Pancreas (tissue), 10 donors: ENCODE measurements at regions not wholly inside any gene's neighbourhood (a gene's known extent, or its start where the extent isn't known, plus 50 kb on each side); places are given as distances from the start of the nearest gene placed in this dataset.

ENCODE experiments used
- ATAC-seq, 4 donors: fragments of 200-7000 bp; cut with Tn5 transposase; one replicate each; pipeline versions ENCODE4 v1.8.0 to v1.9.1; 2020; ENCODE audit warnings: mild to moderate bottlenecking in 4 of 4, moderate library complexity in 4 of 4
- DNase-seq, 6 donors: peaks; one replicate each; pipeline ENCODE4 v3.0.0-alpha.2; 2020
- FAIRE-seq: peaks from 2 replicates; lab custom pipeline; 2012; peaks lifted over from hg19 to GRCh38; lab: Jason Lieb, UNC
- H3K27ac ChIP-seq, 4 donors: fragments of 200-600 bp; sonication (generic); 1 replicate in 3 of 4; 2 replicates in 1 of 4; pipeline versions ENCODE4 v1.5.0 to v1.8.0; 2020
- H3K27me3 ChIP-seq, 4 donors: fragments of 200-600 bp; one replicate each; pipeline ENCODE4 v1.8.0; 2021
- H3K36me3 ChIP-seq, 3 donors: fragments of 200-600 bp; sonication (generic) in 1 of 3; one replicate each; pipeline versions ENCODE4 v1.5.0 to v1.8.0; 2020 to 2021
- H3K4me1 ChIP-seq, 3 donors: fragments of 200-600 bp; one replicate each; pipeline ENCODE4 v1.8.0; 2021
- H3K4me3 ChIP-seq, 4 donors: fragments of 200-600 bp; sonication (generic) in 2 of 4; one replicate each; pipeline versions ENCODE4 v1.5.0 to v1.8.0; 2020 to 2021
- H3K9me3 ChIP-seq, 4 donors: fragments of 200-600 bp; one replicate each; pipeline ENCODE4 v1.8.0; 2021
- WGBS, 2 donors: extraction: QIAGEN DNeasy Blood & Tissue Kit; methylation state at CpG; one replicate each; pipeline ENCODE4 v1.1.7; 2013; 5-methylcytosine and 5-hydroxymethylcytosine counted together
- intact Hi-C, 3 donors: fragments of 100-400 bp; cut with DNase I; formaldehyde crosslinking; loops; one replicate each; pipeline versions ENCODE4 v1.11.1 to v1.14.2; 2022
- TF ChIP-seq, protein P1 (sequence below), 4 donors: fragments of 200-600 bp; sonication (generic) in 3 of 4; IDR thresholded peaks; one replicate each; pipeline versions ENCODE4 v1.5.0 to v1.8.0; 2021; ENCODE audit warnings: antibody characterized with exemption in 4 of 4
- donor health status: healthy with polysubstance abuse.
- donor health status: DM: no; HTN: no; CAD: no; lungs with moderate emphysema.
- donor health status: DM: no; HTN: no; CAD: no.
- donor health status: control.
- donor health status: control.
- donor health status: Bipolar disorder and iron deficiency.
- donor health status: DM: yes; HTN: yes; CAD: no.
- donor health status: DM: no; HTN: no; CAD: no.
- donor health status: DM: no; HTN: no; CAD: no.
- donor health status: DM: yes; HTN: yes; CAD: no.

DNA sequence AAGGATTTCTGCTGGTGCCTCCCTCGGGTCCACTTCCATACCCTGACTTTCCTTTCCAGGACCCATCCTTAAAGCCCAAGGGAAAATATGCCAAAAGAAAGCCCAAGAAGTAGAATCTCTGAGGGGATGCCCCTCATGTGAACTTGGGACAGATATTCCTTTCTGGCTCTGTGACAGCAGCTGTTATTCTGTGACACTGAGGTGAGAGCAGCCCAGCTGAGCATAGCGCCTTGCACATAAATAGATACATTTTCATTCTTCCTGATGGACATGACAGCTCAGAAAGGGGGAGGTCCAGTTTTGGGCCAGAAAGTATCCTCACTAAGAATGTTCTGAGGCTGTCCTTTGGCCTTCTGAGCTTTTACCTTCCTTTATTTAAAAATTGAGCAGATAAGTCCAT lies 353.2 kb downstream of the SAMD5 start:
- no peak for FAIRE-seq
- no peaks in the 10 kb centered on the region for H3K36me3 ChIP-seq
- WGBS, 2 donors: 89 to 92% methylated on average over 2 of the region's 2 CpGs

DNA sequence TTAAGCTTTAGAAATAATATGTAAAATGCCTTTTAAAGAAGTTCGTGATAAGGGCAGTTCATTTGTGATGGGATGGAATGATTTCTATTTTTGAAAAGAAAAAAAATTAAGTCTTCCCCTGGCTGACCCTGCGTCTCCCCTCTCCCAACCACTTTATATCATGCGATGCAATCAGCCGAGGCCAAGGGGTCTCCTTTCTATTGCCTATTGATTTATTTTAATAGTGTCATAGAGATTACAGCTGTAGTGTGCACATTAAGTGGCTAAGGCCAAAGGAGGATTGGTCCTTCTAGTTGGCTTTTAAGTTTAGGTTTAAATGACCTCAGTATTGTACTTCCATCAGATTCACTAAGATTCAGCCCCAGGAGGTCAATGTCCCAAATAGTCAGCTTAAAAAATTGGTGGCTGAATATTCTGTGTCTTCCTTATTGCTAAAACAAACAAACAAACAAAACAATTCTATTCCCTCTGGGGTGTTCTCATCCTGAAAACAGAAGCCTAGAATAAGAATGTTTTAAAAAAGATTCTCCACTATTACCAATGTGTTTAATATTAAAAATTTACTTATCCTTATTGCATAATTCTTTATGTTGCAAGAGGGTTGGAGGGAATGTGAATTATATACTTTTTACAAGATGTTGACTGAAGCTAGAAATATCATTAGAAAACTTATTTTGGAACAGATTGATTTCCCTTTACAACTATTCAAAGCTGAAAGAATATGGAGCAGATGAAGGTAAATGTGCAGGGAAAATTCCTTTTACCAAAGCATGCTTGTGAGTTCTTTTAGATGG lies 359.1 kb downstream of the SAMD5 start:
- no peak for FAIRE-seq
- intact Hi-C loops: no loop called here
- Histone ChIP-seq H3K27ac (no peak overlapping the region), H3K9me3 (no peaks in the 10 kb centered on the region), H3K27me3 (no peaks in the 10 kb centered on the region), H3K36me3 (no peaks in the 10 kb centered on the region), H3K4me1 (no peaks in the 10 kb centered on the region), H3K4me3 (no peak overlapping the region)
- DNase-seq: no peak
- WGBS, 2 donors: 82 to 85% methylated on average over 4 of the region's 4 CpGs
- TF ChIP-seq, protein P1, sequence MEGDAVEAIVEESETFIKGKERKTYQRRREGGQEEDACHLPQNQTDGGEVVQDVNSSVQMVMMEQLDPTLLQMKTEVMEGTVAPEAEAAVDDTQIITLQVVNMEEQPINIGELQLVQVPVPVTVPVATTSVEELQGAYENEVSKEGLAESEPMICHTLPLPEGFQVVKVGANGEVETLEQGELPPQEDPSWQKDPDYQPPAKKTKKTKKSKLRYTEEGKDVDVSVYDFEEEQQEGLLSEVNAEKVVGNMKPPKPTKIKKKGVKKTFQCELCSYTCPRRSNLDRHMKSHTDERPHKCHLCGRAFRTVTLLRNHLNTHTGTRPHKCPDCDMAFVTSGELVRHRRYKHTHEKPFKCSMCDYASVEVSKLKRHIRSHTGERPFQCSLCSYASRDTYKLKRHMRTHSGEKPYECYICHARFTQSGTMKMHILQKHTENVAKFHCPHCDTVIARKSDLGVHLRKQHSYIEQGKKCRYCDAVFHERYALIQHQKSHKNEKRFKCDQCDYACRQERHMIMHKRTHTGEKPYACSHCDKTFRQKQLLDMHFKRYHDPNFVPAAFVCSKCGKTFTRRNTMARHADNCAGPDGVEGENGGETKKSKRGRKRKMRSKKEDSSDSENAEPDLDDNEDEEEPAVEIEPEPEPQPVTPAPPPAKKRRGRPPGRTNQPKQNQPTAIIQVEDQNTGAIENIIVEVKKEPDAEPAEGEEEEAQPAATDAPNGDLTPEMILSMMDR (IDR thresholded peaks at IDR 0.05): no peak
- ATAC-seq: no peak

More for the DNA sequence above, 353.2 kb downstream of the SAMD5 start:
- H3K9me3 ChIP-seq: no peaks in the 10 kb centered on the region
- H3K27me3 ChIP-seq: no peaks in the 10 kb centered on the region
- no peak overlapping the region for H3K27ac ChIP-seq
- intact Hi-C loops: no loop called here
- ATAC-seq (no peak), DNase-seq (no peak)
- TF ChIP-seq, protein P1 (IDR thresholded peaks at IDR 0.05): no peak
- no peaks in the 10 kb centered on the region for H3K4me1 ChIP-seq
- no peak overlapping the region for H3K4me3 ChIP-seq

DNA sequence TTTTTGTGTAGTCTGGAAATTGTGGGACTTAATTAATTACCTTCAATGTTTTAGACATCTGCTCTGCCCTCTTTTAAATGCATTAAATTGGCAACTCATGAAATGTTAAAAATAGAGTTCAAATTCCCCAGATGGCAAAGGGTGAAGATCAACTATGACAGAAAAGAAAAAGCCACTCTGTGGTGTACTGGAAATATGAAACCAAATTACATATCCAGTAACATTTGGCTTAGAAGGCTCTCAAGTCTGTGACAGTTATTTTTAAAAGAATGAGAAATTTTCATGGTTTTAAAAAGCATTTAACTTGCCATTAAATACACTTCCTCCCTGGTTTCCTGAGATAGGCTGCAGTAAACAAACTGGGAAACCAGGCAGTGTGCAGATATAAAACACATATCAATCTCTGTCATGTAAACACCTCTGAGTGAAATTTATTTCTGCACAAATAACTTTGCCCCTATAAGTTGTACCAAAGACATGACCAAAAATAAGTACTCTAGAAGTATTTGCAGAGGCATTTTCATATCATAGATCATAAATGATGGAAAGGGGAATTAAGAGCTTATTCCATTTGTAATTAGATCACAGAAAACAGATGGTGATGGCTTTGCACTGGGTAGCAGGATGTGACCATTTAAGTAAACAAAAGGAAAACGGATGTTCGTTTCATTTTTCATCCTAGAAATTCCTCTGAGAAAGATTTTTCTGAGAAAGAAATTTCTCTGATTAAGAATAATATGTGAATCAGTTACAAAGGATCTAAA lies 360.1 kb downstream of the SAMD5 start:
- WGBS, 2 donors: 7 to 10% methylated on average over 2 of the region's 2 CpGs
- no peaks in the 10 kb centered on the region for H3K36me3 ChIP-seq
- H3K9me3 ChIP-seq: no peaks in the 10 kb centered on the region
- H3K27me3 ChIP-seq: no peaks in the 10 kb centered on the region
- ATAC-seq (no peak), DNase-seq (no peak), FAIRE-seq (no peak)
- TF ChIP-seq, protein P1 (IDR thresholded peaks at IDR 0.05): no peak
- H3K27ac ChIP-seq: no peak overlapping the region
- no peak overlapping the region for H3K4me3 ChIP-seq
- H3K4me1 ChIP-seq: no peaks in the 10 kb centered on the region
- intact Hi-C loops: no loop called here

DNA sequence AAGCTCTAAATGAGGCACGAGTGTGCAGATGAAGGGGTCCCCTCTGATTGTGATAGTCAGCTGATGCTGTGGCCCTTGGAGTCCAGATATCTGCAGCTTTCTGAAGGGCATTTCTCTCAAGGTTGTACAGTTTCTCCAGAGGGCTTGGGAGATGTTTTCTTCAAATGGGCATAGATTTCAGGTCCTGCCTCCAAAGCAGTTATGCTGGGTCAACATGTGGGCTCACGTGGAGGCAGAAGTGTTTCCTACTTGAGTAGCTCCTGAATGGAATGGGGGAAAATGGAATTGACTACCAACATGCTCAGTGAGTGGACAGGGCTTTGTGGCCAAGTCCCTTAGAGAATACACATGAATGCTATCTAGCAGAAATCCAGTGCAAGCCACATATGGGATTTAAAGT lies 360.7 kb downstream of the SAMD5 start:
- Histone ChIP-seq H3K27ac (no peak overlapping the region), H3K4me3 (no peak overlapping the region), H3K27me3 (no peaks in the 10 kb centered on the region), H3K36me3 (no peaks in the 10 kb centered on the region), H3K9me3 (no peaks in the 10 kb centered on the region), H3K4me1 (no peaks in the 10 kb centered on the region)
- FAIRE-seq (no peak), ATAC-seq (no peak), DNase-seq (no peak)
- 52 to 65% methylated on average over 2 of the region's 2 CpGs for WGBS, 2 donors
- TF ChIP-seq, protein P1 (IDR thresholded peaks at IDR 0.05): no peak
- intact Hi-C loops: no loop called here

DNA sequence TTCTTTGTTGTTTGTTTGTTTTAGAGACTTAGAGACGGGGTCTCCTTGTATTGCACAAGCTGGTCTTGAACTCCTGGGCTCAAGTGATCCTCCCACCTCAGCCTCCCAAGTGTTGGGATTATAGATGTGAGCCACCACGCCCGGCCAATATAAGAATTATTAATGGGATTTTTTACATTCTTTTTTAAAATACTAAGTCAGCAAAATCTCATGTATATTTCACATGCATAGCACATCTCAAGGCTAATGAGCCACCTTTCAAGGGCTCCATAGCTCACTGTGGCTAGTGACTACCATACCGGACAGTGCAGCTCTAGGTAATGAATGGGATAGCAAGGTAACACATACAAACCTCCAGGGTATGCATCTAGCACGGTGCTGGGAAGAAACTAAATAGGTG lies 361.4 kb downstream of the SAMD5 start:
- 80 to 89% methylated on average over 5 of the region's 5 CpGs for WGBS, 2 donors
- FAIRE-seq (no peak), DNase-seq (no peak)

More for the DNA sequence above, 361.4 kb downstream of the SAMD5 start:
- H3K4me3 ChIP-seq: no peak overlapping the region
- no peak for ATAC-seq
- no peak overlapping the region for H3K27ac ChIP-seq
- intact Hi-C loops: no loop called here
- no peaks in the 10 kb centered on the region for H3K27me3 ChIP-seq
- no peaks in the 10 kb centered on the region for H3K36me3 ChIP-seq
- no peaks in the 10 kb centered on the region for H3K9me3 ChIP-seq
- TF ChIP-seq, protein P1 (IDR thresholded peaks at IDR 0.05): no peak
- H3K4me1 ChIP-seq: no peaks in the 10 kb centered on the region
